Erythroblast (primary cell): ENCODE measurements at regions not wholly inside any gene's neighbourhood (a gene's known extent, or its start where the extent isn't known, plus 50 kb on each side); places are given as distances from the start of the nearest gene placed in this dataset.

ENCODE experiments used
- GATA1 ChIP-seq: IDR thresholded peaks from 2 replicates; pipeline ENCODE4 v1.6.1; 2011; ENCODE audit warnings: low read depth, mild to moderate bottlenecking, control low read depth, low read length, moderate library complexity
- POLR2A ChIP-seq: IDR thresholded peaks from 2 replicates; pipeline ENCODE4 v1.6.1; 2011; ENCODE audit warnings: mild to moderate bottlenecking, low read length

- TF ChIP-seq POLR2A (no peak), GATA1 (no peak)
Observed at GRCh38 chr14:86237733-86238132, 707.8 kb downstream of the FLRT2 start.
